Activated naive CD4-positive, alpha-beta T cell treated with anti-CD3 and anti-CD28 coated beads for 36 hours (primary cell): ENCODE measurements at regions not wholly inside any gene's neighbourhood (a gene's known extent, or its start where the extent isn't known, plus 50 kb on each side); places are given as distances from the start of the nearest gene placed in this dataset.
A peak's percentile ranks its signal among the peaks of the same experiment; 100 is the strongest.
"Not testable (repeated sequence)": the region's sequence is repeated elsewhere in the genome, so short reads cannot be mapped to it uniquely, and the experiment has no call there.

ENCODE experiments used
- CTCF ChIA-PET: fragments of 350-600 bp; sonication (Branson Sonifier 250); formaldehyde crosslinking; loops from one replicate; lab custom pipeline; 2021; ENCODE audit warnings: antibody characterized with exemption; lab: Charles Lee
- DNase-seq: peaks from one replicate; pipeline ENCODE4 v3.0.0-alpha.2; 2020
- H3K27ac Mint-ChIP-seq: one replicate; pipeline ENCODE4 v1.8.0; 2021; ENCODE audit warnings: mild to moderate bottlenecking, mixed read lengths
- H3K27me3 Mint-ChIP-seq: one replicate; pipeline ENCODE4 v1.8.0; 2021; ENCODE audit warnings: low read depth, mixed read lengths
- H3K36me3 Mint-ChIP-seq: one replicate; pipeline ENCODE4 v1.8.0; 2021; ENCODE audit warnings: low read depth, mixed read lengths
- H3K4me1 Mint-ChIP-seq: one replicate; pipeline ENCODE4 v1.8.0; 2021; ENCODE audit warnings: low read depth, mixed read lengths
- H3K4me3 Mint-ChIP-seq: one replicate; pipeline ENCODE4 v1.8.0; 2021; ENCODE audit warnings: mild to moderate bottlenecking, moderate library complexity, mixed read lengths
- H3K9me3 Mint-ChIP-seq: one replicate; pipeline ENCODE4 v1.8.0; 2021; ENCODE audit warnings: mixed read lengths
- intact Hi-C: fragments of 100-400 bp; cut with micrococcal nuclease; formaldehyde crosslinking; loops from one replicate; pipeline ENCODE4 v1.15.1; 2023

DNA sequence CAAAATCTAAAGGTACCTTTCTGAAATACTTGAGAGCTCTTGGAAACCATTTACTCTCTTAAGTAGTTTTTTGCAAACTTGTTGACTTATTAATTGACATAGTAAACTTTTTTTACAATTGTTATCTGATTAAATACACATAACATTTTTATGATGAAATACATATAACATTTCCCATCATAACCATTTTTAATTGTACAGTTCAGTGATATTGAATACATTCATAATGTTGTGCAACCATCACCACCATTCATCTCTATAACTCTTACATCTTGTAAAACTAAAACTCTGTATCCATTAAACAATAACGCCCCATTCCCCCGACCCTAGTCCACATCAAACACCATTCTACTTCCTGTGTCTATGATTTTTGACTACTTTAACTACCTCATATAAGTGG, 95.7 kb upstream of the ZNF648 start:
- Mint-ChIP-seq H3K9me3 (peaks cover 10% of the 10 kb centered on the region), H3K36me3 (no peaks in the 10 kb centered on the region), H3K4me3 (no peak overlapping the region), H3K27me3 (no peaks in the 10 kb centered on the region), H3K4me1 (peaks cover 4% of the 10 kb centered on the region), H3K27ac (no peak overlapping the region)
- CTCF ChIA-PET: interaction anchor here (1.1 kb wide), 1 partner anchor 12 kb away, joined by 3 read pairs; no protein-coding TSS in a partner anchor
- intact Hi-C loops: no loop called here
- DNase-seq: no peak

DNA sequence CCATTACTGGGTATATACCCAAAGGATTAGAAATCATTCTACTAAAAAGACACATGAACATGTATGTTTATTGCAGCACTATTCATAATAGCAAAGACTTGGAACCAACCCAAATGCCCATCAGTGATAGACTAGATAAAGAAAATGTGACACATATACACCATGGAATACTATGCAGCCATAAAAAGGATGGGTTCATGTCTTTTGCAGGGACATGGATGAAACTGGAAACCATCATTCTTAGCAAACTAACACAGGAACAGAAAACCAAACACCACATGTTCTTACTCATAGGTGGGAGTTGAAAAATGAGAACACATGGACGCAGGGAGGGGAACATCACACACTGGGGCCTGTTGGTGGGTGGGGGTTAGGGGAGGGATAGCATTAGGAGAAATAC, 92.9 kb upstream of the ZNF648 start:
- H3K9me3 Mint-ChIP-seq, intact Hi-C loops, DNase-seq, CTCF ChIA-PET, H3K27me3 Mint-ChIP-seq, H3K36me3 Mint-ChIP-seq, H3K27ac Mint-ChIP-seq, H3K4me3 Mint-ChIP-seq: not testable (repeated sequence)
- peaks cover 10% of the 10 kb centered on the region for H3K4me1 Mint-ChIP-seq

DNA sequence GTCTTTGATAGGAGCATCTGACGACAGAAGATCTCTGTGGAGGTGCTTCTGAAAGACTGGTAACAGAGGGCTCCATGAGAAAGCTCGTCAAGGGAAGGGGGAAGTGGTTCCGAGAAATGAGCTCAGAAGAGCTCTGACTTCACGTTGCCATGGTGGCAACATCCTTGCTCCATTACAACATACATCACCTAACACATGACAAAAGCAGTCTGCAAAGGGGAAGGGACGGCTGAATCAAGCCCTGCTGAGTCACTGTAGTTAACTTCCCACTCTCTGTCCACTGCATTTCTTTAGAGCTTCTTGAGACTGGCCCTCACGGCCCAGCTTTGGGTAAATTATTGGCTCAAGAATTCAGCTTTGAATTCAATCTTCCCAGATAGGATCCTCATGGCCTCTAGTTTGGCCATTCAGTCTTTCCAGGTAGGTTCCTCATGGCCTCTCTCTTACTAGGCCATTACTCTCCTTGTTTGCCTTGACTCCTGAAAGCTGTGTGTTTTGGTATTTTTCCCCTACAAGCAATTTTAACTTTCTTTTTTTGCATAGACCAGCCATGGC, 88.0 kb upstream of the ZNF648 start:
- CTCF ChIA-PET: interaction anchor here (0.6 to 2.6 kb wide), 6 partner anchors 9 to 634 kb away, joined by 3 to 13 read pairs (median 4); no protein-coding TSS in a partner anchor
- peak; percentile 60 for DNase-seq
- H3K4me1 Mint-ChIP-seq: peaks cover 26% of the 10 kb centered on the region
- H3K4me3 Mint-ChIP-seq: no peak overlapping the region
- peak overlapping the region; percentile 25 for H3K27ac Mint-ChIP-seq
- no peaks in the 10 kb centered on the region for H3K36me3 Mint-ChIP-seq
- intact Hi-C loops: loop anchor here (1.0 to 10.0 kb wide), 3 partner anchors 99 to 435 kb away; partner anchors contain the start of gene RNASEL
- peaks cover 1% of the 10 kb centered on the region for H3K9me3 Mint-ChIP-seq
- H3K27me3 Mint-ChIP-seq: no peaks in the 10 kb centered on the region

DNA sequence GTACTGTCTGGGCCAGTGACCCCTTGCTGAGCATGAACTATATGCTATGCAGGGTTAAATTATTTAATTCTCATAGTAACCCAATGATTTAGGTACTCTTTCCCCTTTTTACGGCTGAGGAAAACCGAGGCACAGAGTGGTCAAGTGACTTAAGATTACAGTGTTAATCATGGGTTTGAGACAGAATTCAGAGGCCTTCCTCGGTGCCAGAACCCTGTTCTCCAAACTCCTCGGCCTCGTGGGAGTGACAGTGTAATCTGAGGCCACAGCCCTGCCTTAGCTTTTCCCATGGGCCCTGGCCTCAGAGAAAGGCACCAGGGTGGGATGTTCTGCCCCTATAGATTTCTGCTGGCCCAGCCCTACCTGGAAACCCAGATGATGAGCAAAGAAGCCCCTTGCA, 86.4 kb upstream of the ZNF648 start:
- peaks cover 23% of the 10 kb centered on the region for H3K4me1 Mint-ChIP-seq
- no peaks in the 10 kb centered on the region for H3K27me3 Mint-ChIP-seq
- no peaks in the 10 kb centered on the region for H3K9me3 Mint-ChIP-seq
- intact Hi-C loops: loop anchor here (2.0 to 10.0 kb wide), 2 partner anchors 101 to 437 kb away; partner anchors contain the start of gene RNASEL
- H3K4me3 Mint-ChIP-seq: no peak overlapping the region
- CTCF ChIA-PET: interaction anchor here (1.3 to 1.7 kb wide), 2 partner anchors 63 to 248 kb away, joined by 8 to 9 read pairs; no protein-coding TSS in a partner anchor
- no peak for DNase-seq
- no peak overlapping the region for H3K27ac Mint-ChIP-seq
- H3K36me3 Mint-ChIP-seq: no peaks in the 10 kb centered on the region

DNA sequence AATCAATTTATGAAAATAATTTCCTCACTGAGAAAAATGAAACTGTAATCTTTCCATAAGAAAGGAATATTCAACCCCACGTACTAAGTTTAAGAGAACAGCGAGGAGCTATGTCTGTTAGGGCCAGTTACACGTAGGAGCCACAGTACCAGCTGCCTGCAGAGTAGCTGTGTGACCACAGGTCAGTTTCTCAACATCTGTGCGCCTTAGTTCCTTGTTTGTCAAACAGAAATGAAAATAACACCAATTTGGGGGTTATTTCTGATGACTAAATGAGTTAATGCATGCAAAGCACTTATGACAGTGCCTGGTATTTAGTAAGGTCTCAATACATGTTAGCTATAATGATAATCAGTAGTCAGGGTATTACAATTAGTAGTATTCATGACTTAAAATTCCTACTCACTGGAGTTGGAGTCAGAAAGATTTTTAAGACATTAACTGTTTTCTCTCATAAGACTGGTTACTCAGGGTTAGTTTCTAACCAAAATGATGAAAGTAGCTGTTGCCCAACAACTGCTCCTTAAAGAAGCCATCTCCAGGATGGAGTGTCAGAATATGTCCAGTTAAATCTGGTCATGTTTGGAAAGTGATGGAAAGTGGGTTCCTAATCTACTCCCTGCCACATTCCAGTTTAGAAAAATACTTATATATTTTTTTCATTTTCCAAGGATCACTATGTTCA, 85.8 kb upstream of the ZNF648 start:
- H3K4me3 Mint-ChIP-seq: no peak overlapping the region
- DNase-seq: no peak
- CTCF ChIA-PET: interaction anchor here (1.3 kb wide), 1 partner anchor 249 kb away, joined by 9 read pairs; no protein-coding TSS in a partner anchor
- no peaks in the 10 kb centered on the region for H3K36me3 Mint-ChIP-seq
- H3K27me3 Mint-ChIP-seq: no peaks in the 10 kb centered on the region
- no peaks in the 10 kb centered on the region for H3K9me3 Mint-ChIP-seq
- no peak overlapping the region for H3K27ac Mint-ChIP-seq
- intact Hi-C loops: loop anchor here (10.0 kb wide), 1 partner anchor 438 kb away; the partner anchor contains the start of gene RNASEL
- peaks cover 24% of the 10 kb centered on the region for H3K4me1 Mint-ChIP-seq

DNA sequence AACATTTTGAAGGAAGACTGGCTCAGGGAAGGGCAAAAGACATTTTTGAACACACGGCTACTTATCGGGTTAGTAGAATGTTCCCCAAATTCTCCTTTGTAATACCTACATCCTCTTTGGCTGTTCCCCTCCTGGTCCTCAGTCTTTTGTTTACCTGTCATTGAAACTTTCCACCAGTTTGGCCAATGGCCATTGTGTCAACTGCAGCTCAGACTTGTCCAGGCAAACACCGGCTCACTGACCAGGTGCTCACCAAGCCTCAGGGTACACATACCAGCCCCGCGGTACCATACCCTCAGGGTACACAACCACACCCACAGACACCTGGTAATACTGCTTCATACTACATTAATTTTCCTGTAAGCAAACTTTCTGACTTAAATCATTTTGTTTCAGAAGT, 84.8 kb upstream of the ZNF648 start:
- CTCF ChIA-PET: interaction anchor here (1.3 to 6.5 kb wide), 4 partner anchors 60 to 251 kb away, joined by 3 to 153 read pairs (median 28); no protein-coding TSS in a partner anchor
- Mint-ChIP-seq H3K36me3 (no peaks in the 10 kb centered on the region), H3K27ac (peak overlapping the region; percentile 55), H3K9me3 (no peaks in the 10 kb centered on the region), H3K4me3 (no peak overlapping the region), H3K27me3 (no peaks in the 10 kb centered on the region), H3K4me1 (peaks cover 24% of the 10 kb centered on the region)
- intact Hi-C loops: loop anchor here (10.0 kb wide), 1 partner anchor 439 kb away; the partner anchor contains the start of gene RNASEL
- DNase-seq: no peak

DNA sequence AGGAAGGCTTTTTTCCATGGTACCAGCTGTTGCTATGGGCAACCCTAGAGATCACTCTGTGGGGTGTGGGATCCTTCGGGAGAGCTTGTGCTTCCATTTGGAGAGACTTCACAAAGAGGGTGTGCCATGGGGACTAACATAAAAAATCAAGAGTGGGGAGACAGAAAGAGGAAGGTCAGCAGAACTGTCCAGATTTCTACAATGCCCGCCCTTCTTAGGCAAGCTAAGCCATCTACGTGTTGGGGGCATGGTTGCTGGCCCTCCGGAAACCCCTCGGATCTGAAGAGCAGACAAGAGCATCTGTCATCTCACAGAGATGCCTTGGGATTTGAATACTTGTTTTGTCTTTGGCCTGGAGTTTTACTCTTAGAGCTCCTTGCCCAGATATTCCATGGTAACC, 83.9 kb upstream of the ZNF648 start:
- Mint-ChIP-seq H3K4me1 (peaks cover 24% of the 10 kb centered on the region), H3K9me3 (no peaks in the 10 kb centered on the region), H3K4me3 (no peak overlapping the region), H3K36me3 (no peaks in the 10 kb centered on the region), H3K27ac (no peak overlapping the region), H3K27me3 (no peaks in the 10 kb centered on the region)
- intact Hi-C loops: loop anchor here (10.0 kb wide), 1 partner anchor 439 kb away; the partner anchor contains the start of gene RNASEL
- DNase-seq: no peak
- CTCF ChIA-PET: interaction anchor here (0.9 to 6.5 kb wide), 8 partner anchors 11 to 251 kb away, joined by 3 to 153 read pairs (median 6); no protein-coding TSS in a partner anchor

DNA sequence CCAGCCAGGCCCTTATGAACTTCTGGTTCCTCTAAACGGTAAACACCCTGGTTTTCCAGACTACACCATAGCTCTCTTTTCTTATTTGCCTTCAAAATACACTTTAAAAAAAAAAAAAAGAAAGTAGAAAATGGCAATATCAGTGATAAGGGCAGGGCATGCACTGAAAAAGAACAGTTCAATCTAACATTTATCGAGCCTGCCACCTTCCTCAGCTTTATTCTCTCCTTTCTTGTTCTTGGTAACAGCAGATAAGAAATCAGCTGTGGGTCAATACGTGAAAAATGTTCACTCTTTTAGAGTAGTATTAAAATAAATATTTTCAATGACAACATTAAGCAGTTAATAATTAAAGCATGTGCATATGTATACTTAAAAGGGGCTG, 83.1 kb upstream of the ZNF648 start:
- peaks cover 20% of the 10 kb centered on the region for H3K4me1 Mint-ChIP-seq
- intact Hi-C loops: loop anchor here (10.0 kb wide), 1 partner anchor 440 kb away; the partner anchor contains the start of gene RNASEL
- no peak overlapping the region for H3K4me3 Mint-ChIP-seq

DNA sequence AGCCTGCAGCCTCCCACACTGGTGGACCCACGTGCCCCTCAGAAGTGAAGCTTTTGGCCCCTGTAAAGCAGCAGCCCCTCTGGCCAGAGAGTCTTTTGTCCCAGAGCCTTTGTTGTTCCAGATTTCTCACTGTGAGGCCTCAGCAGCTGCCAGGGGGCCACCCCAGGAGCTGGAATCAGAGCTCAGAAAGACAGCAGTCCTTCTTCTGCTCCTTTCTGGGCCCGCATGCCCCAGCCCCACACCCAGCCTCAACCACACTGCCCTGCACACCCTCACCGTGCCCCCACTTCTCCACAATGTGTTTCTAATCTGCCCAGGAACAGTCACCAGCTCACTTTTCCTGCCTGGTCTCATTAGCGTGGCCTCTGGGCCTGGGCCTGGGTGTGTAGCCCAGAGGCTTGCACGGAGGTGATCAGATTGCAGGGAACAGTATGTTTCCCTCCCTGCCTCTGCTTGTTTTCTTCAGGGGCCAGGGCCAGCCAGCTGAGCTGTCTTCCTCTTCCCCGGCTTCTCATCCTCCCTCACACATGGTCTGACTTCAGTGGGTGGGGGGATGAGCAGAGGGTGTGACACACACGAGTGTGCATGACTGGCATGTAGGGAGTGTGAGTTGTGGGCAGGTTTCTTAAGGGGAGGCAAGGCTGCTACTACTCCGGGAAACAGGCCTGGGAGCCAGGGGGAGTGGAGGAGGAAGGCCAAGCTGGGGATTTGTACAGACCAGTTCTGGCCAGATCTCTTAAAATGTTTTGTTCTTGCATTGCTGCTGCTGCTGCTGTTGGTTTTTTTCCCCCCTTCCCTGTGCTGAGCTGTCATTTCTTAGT, 82.5 kb upstream of the ZNF648 start:
- H3K27ac Mint-ChIP-seq: no peak overlapping the region
- DNase-seq: no peak

More for the DNA sequence above, 83.1 kb upstream of the ZNF648 start:
- no peak for DNase-seq
- CTCF ChIA-PET: interaction anchor here (0.6 to 6.5 kb wide), 16 partner anchors 8 to 256 kb away, joined by 3 to 153 read pairs (median 4); partner anchors contain the start of gene TEDDM1
- Mint-ChIP-seq H3K27ac (no peak overlapping the region), H3K36me3 (no peaks in the 10 kb centered on the region), H3K27me3 (no peaks in the 10 kb centered on the region), H3K9me3 (no peaks in the 10 kb centered on the region)

DNA sequence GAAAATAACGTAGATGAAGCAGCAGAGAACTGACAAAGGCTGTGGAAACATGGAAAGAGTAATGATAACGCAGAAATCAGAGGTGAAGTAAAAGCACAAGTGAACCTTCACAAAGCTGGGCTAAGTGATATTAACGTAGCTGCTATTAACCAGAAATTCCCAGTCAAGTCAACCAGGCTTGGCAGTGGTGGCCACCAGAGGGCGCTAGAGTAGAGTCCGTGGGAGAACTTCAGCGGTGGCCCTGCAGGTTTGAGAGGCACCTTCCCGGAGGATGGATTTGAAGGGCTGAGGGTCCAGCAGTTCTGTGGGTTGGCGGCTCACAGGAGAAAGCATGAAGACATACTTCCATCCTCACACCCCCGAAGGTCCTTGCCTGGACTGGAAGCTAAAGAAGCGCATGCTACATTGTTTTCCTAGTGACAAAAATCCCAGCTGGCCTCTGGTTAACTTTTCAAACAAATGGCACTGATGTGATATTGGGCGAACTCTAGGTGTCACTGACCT, 81.7 kb upstream of the ZNF648 start:
- H3K36me3 Mint-ChIP-seq: no peaks in the 10 kb centered on the region
- H3K9me3 Mint-ChIP-seq: no peaks in the 10 kb centered on the region
- H3K27me3 Mint-ChIP-seq: no peaks in the 10 kb centered on the region
- H3K4me1 Mint-ChIP-seq: peaks cover 11% of the 10 kb centered on the region
- DNase-seq: peak; percentile 95
- H3K4me3 Mint-ChIP-seq: no peak overlapping the region
- CTCF ChIA-PET: interaction anchor here (0.5 to 6.5 kb wide), 62 partner anchors 8 to 1833 kb away, joined by 3 to 153 read pairs (median 4); partner anchors contain the start of genes GLUL and TEDDM1
- no peak overlapping the region for H3K27ac Mint-ChIP-seq
- intact Hi-C loops: loop anchor here (1.0 to 10.0 kb wide), 5 partner anchors 55 to 442 kb away; partner anchors contain the start of gene RNASEL

More for the DNA sequence above, 82.5 kb upstream of the ZNF648 start:
- H3K36me3 Mint-ChIP-seq: no peaks in the 10 kb centered on the region
- intact Hi-C loops: loop anchor here (1.0 to 10.0 kb wide), 5 partner anchors 54 to 441 kb away; partner anchors contain the start of gene RNASEL
- CTCF ChIA-PET: interaction anchor here (0.7 to 6.5 kb wide), 53 partner anchors 8 to 1540 kb away, joined by 3 to 153 read pairs (median 5); partner anchors contain the start of genes GLUL and TEDDM1
- no peaks in the 10 kb centered on the region for H3K27me3 Mint-ChIP-seq
- no peak overlapping the region for H3K4me3 Mint-ChIP-seq
- H3K9me3 Mint-ChIP-seq: no peaks in the 10 kb centered on the region
- H3K4me1 Mint-ChIP-seq: peaks cover 14% of the 10 kb centered on the region

DNA sequence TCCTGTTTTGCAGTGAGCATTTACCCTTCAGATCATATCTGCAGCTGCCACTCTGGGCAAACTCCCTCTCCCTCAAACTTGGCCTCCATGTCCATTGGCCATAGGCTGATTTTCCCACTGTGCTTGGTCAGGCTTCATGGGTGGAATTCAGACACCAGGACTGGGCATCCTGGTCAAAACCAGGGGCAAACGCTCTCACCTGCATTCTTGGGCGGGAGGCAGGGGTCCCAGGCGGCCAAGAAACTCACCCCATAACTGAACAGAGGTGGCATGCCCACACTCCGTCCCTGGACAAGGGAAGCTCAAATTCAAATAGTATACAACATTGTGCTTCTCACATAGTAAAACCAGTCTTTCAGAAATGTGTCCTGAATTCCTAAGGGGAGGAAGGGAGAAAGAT, 81.1 kb upstream of the ZNF648 start:
- Mint-ChIP-seq H3K27me3 (no peaks in the 10 kb centered on the region), H3K9me3 (no peaks in the 10 kb centered on the region), H3K27ac (no peak overlapping the region), H3K36me3 (no peaks in the 10 kb centered on the region), H3K4me3 (no peak overlapping the region), H3K4me1 (peaks cover 11% of the 10 kb centered on the region)
- CTCF ChIA-PET: interaction anchor here (0.5 to 6.5 kb wide), 50 partner anchors 10 to 1834 kb away, joined by 3 to 153 read pairs (median 4); partner anchors contain the start of gene TEDDM1
- intact Hi-C loops: loop anchor here (1.0 to 10.0 kb wide), 5 partner anchors 56 to 442 kb away; partner anchors contain the start of gene RNASEL
- no peak for DNase-seq
